ENCODE measurements at regions not wholly inside any gene's neighbourhood (a gene's known extent, or its start where the extent isn't known, plus 50 kb on each side); places are given as distances from the start of the nearest gene placed in this dataset.

GRCh38 chr2:67612576-67613042 is 215.5 kb downstream of the ETAA1 start:
- TF ChIP-seq POLR2AphosphoS5 (IDR thresholded peaks at IDR 0.05), result no peak
- TF ChIP-seq, protein P1, sequence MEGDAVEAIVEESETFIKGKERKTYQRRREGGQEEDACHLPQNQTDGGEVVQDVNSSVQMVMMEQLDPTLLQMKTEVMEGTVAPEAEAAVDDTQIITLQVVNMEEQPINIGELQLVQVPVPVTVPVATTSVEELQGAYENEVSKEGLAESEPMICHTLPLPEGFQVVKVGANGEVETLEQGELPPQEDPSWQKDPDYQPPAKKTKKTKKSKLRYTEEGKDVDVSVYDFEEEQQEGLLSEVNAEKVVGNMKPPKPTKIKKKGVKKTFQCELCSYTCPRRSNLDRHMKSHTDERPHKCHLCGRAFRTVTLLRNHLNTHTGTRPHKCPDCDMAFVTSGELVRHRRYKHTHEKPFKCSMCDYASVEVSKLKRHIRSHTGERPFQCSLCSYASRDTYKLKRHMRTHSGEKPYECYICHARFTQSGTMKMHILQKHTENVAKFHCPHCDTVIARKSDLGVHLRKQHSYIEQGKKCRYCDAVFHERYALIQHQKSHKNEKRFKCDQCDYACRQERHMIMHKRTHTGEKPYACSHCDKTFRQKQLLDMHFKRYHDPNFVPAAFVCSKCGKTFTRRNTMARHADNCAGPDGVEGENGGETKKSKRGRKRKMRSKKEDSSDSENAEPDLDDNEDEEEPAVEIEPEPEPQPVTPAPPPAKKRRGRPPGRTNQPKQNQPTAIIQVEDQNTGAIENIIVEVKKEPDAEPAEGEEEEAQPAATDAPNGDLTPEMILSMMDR (IDR thresholded peaks at IDR 0.05; ENCODE audit: poor library complexity, severe bottlenecking), result no peak
- TF ChIP-seq RAD21 (conservative IDR thresholded peaks at IDR 0.05), result no peak
- no peak for TF ChIP-seq EZH2 (IDR thresholded peaks at IDR 0.05; ENCODE audit: borderline replicate concordance, insufficient read depth, low read length, poor library complexity, severe bottlenecking)
- TF ChIP-seq SMC3 (conservative IDR thresholded peaks at IDR 0.05; ENCODE audit: poor library complexity), result no peak

Measured in neural cell (in vitro differentiated cells).